Nucleus accumbens (tissue), 56 donors: ENCODE measurements at regions not wholly inside any gene's neighbourhood (a gene's known extent, or its start where the extent isn't known, plus 50 kb on each side); places are given as distances from the start of the nearest gene placed in this dataset.
"Not testable (repeated sequence)": the region's sequence is repeated elsewhere in the genome, so short reads cannot be mapped to it uniquely, and the experiment has no call there.

Source experiments
- DNase-seq, 56 donors: peaks; one replicate each; lab custom pipeline; 2025; lab: John Stamatoyannopoulos, UW

GRCh38 chr18:60319129-60319528, 53.4 kb downstream of the MC4R start:
- no peak for DNase-seq

GRCh38 chr18:60311676-60312360, 60.8 kb downstream of the MC4R start:
- DNase-seq: no peak

- no peak for DNase-seq
Measured at GRCh38 chr18:60295674-60296073, 76.9 kb downstream of the MC4R start.

- DNase-seq: no peak
Measured at GRCh38 chr18:60292186-60292585, 80.4 kb downstream of the MC4R start.

GRCh38 chr18:60279391-60279790, 93.2 kb downstream of the MC4R start:
- DNase-seq: no peak

GRCh38 chr18:60277855-60278480, 94.6 kb downstream of the MC4R start:
- DNase-seq: no peak

- DNase-seq: no peak
Measured at GRCh38 chr18:60267391-60268058, 105.0 kb downstream of the MC4R start.

- no peak for DNase-seq
Measured at GRCh38 chr18:60266558-60266957, 106.0 kb downstream of the MC4R start.

- DNase-seq: no peak
Measured at GRCh38 chr18:60259052-60259681, 113.4 kb downstream of the MC4R start.

GRCh38 chr18:60249388-60249787, 123.2 kb downstream of the MC4R start:
- no peak for DNase-seq

- no peak for DNase-seq
Measured at GRCh38 chr18:60248336-60249330, 123.9 kb downstream of the MC4R start.

GRCh38 chr18:60247103-60247502, 125.5 kb downstream of the MC4R start:
- DNase-seq: no peak

GRCh38 chr18:60246606-60247005, 126.0 kb downstream of the MC4R start:
- no peak for DNase-seq

- DNase-seq: no peak
Measured at GRCh38 chr18:60245096-60245495, 127.5 kb downstream of the MC4R start.

GRCh38 chr18:60239024-60239710, 133.4 kb downstream of the MC4R start:
- not testable (repeated sequence) for DNase-seq

GRCh38 chr18:60235164-60235563, 137.4 kb downstream of the MC4R start:
- DNase-seq: no peak

GRCh38 chr18:60232541-60232940, 140.0 kb downstream of the MC4R start:
- no peak for DNase-seq

GRCh38 chr18:60228609-60229595, 143.7 kb downstream of the MC4R start:
- no peak for DNase-seq
